H1 (cell line): ENCODE measurements at regions not wholly inside any gene's neighbourhood (a gene's known extent, or its start where the extent isn't known, plus 50 kb on each side); places are given as distances from the start of the nearest gene placed in this dataset.

Source experiments
- CTCF ChIA-PET: fragments of 300-600 bp; sonication (Branson Sonifier 250); formaldehyde crosslinking; loops from one replicate; lab custom pipeline; 2021; ENCODE audit not compliant: partially characterized antibody; lab: Charles Lee
- POLR2A ChIA-PET: fragments of 300-600 bp; sonication (Branson Sonifier 250); formaldehyde crosslinking; loops from one replicate; lab custom pipeline; 2021; ENCODE audit warnings: inconsistent platforms; ENCODE audit not compliant: partially characterized antibody; lab: Charles Lee
- DNase-seq, 2 experiments: peaks; one replicate each; pipeline versions ENCODE4 v3.0.0 to v3.0.0-alpha.2; 2010 to 2022; ENCODE audit warnings: low spot score in 2 of 2, low read depth in 1 of 2, mixed read lengths in 1 of 2
- FAIRE-seq: peaks from 2 replicates; lab custom pipeline; 2011; peaks lifted over from hg19 to GRCh38; lab: Jason Lieb, UNC
- H2AFZ ChIP-seq: 2 replicates; pipeline ENCODE4 v1.8.1; 2012; ENCODE audit warnings: low read length, inconsistent platforms
- H2AK5ac ChIP-seq: 2 replicates; pipeline ENCODE4 v1.6.1; 2013; ENCODE audit warnings: low read depth, low read length
- H2BK120ac ChIP-seq: replicated peaks from 2 replicates; pipeline ENCODE3; 2013; ENCODE audit warnings: low read depth, low read length, inconsistent platforms
- H2BK12ac ChIP-seq: 2 replicates; pipeline ENCODE4 v1.6.1; 2013; ENCODE audit warnings: low read depth, low read length
- H2BK15ac ChIP-seq: 2 replicates; pipeline ENCODE4 v1.6.1; 2013; ENCODE audit warnings: low read length
- H2BK20ac ChIP-seq: 2 replicates; pipeline ENCODE4 v1.6.1; 2013; ENCODE audit warnings: low read length
- H2BK5ac ChIP-seq: 2 replicates; pipeline ENCODE4 v1.6.1; 2013; ENCODE audit warnings: low read depth, low read length
- H3K14ac ChIP-seq: 2 replicates; pipeline ENCODE4 v1.6.1; 2013; ENCODE audit warnings: inconsistent platforms; ENCODE audit not compliant: insufficient read length
- H3K18ac ChIP-seq: 2 replicates; pipeline ENCODE4 v1.6.1; 2013; ENCODE audit warnings: low read length; ENCODE audit errors: extremely low read depth
- H3K23ac ChIP-seq: 2 replicates; pipeline ENCODE4 v1.6.1; 2013; ENCODE audit warnings: inconsistent platforms; ENCODE audit not compliant: insufficient read length
- H3K23me2 ChIP-seq: 2 replicates; pipeline ENCODE4 v1.6.1; 2013; ENCODE audit warnings: low read depth, low read length
- H3K27ac ChIP-seq: 2 replicates; pipeline ENCODE4 v1.6.1; 2011; ENCODE audit warnings: low read depth, low read length, inconsistent platforms
- H3K27me3 ChIP-seq, 4 experiments: replicated peaks in 1 of 4; 1 replicate in 1 of 4; 2 replicates in 3 of 4; pipeline versions ENCODE4 v1.6.1 to v1.8.1; 2011 to 2013; ENCODE audit warnings: low read length in 3 of 4, mild to moderate bottlenecking in 3 of 4, inconsistent platforms in 2 of 4, mixed read lengths in 2 of 4, moderate library complexity in 1 of 4; ENCODE audit not compliant: control insufficient read depth in 3 of 4, insufficient read depth in 3 of 4; ENCODE audit errors: extremely low read depth in 1 of 4
- H3K36me3 ChIP-seq, 4 experiments: 2 replicates each; pipeline versions ENCODE4 v1.6.1 to v1.8.1; 2011 to 2013; ENCODE audit warnings: mild to moderate bottlenecking in 4 of 4, low read length in 3 of 4, moderate library complexity in 2 of 4, control low read depth in 1 of 4, inconsistent platforms in 1 of 4; ENCODE audit not compliant: insufficient read depth in 4 of 4, control insufficient read depth in 2 of 4
- H3K4ac ChIP-seq: replicated peaks from 2 replicates; pipeline ENCODE3; 2013; ENCODE audit warnings: low read length, low read depth, mixed read lengths, inconsistent platforms; ENCODE audit not compliant: insufficient read length
- H3K4me1 ChIP-seq, 4 experiments: replicated peaks in 1 of 4; 1 replicate in 1 of 4; 2 replicates in 3 of 4; pipeline versions ENCODE4 v1.6.1 to v1.8.1; 2011 to 2013; ENCODE audit warnings: low read length in 3 of 4, inconsistent platforms in 2 of 4, mixed read lengths in 1 of 4; ENCODE audit not compliant: insufficient read depth in 4 of 4, control insufficient read depth in 3 of 4
- H3K4me2 ChIP-seq, 2 experiments: 2 replicates each; pipeline versions ENCODE4 v1.6.1 to v1.8.1; 2011 to 2013; ENCODE audit warnings: low read depth in 2 of 2, low read length in 2 of 2, control low read depth in 1 of 2, inconsistent platforms in 1 of 2, mild to moderate bottlenecking in 1 of 2; ENCODE audit not compliant: insufficient read depth in 1 of 2
- H3K4me3 ChIP-seq, 4 experiments: fragments of 200-600, 300-600 bp in 1 of 4; sonication (generic), shearing (Covaris generic), sonication (Bioruptor Twin) in 1 of 4; 2 replicates each; pipeline versions ENCODE4 v1.5.1 to v1.8.1; 2011 to 2016; ENCODE audit warnings: low read length in 4 of 4, low read depth in 3 of 4, control low read depth in 2 of 4, inconsistent platforms in 2 of 4, mild to moderate bottlenecking in 2 of 4, mixed read lengths in 1 of 4, moderate library complexity in 1 of 4; ENCODE audit not compliant: insufficient read depth in 2 of 4; ENCODE audit errors: extremely low read depth in 1 of 4
- H3K56ac ChIP-seq: replicated peaks from 2 replicates; pipeline ENCODE3; 2013; ENCODE audit warnings: low read depth, mild to moderate bottlenecking, mixed read lengths, low read length, inconsistent platforms; ENCODE audit not compliant: insufficient read length
- H3K79me1 ChIP-seq: 2 replicates; pipeline ENCODE4 v1.6.1; 2013; ENCODE audit warnings: low read depth, low read length, control low read depth
- H3K79me2 ChIP-seq, 2 experiments: 2 replicates each; pipeline versions ENCODE4 v1.6.1 to v1.8.1; 2012 to 2013; ENCODE audit warnings: low read length in 2 of 2, mild to moderate bottlenecking in 2 of 2, inconsistent platforms in 1 of 2; ENCODE audit not compliant: insufficient read depth in 2 of 2, control insufficient read depth in 1 of 2
- H3K9ac ChIP-seq, 4 experiments: replicated peaks in 1 of 4; 1 replicate in 1 of 4; 2 replicates in 3 of 4; pipeline versions ENCODE4 v1.6.1 to v1.8.1; 2011 to 2013; ENCODE audit warnings: low read depth in 3 of 4, low read length in 3 of 4, control low read depth in 2 of 4, mild to moderate bottlenecking in 2 of 4, moderate library complexity in 2 of 4, inconsistent platforms in 1 of 4; ENCODE audit errors: extremely low read depth in 1 of 4
- H3K9me3 ChIP-seq, 2 experiments: 2 replicates each; pipeline versions ENCODE4 v1.6.1 to v1.8.1; 2012 to 2013; ENCODE audit warnings: mild to moderate bottlenecking in 2 of 2, moderate library complexity in 2 of 2, control low read depth in 1 of 2, inconsistent platforms in 1 of 2, low read depth in 1 of 2, low read length in 1 of 2, mixed read lengths in 1 of 2; ENCODE audit not compliant: insufficient read depth in 2 of 2
- H4K20me1 ChIP-seq, 2 experiments: replicated peaks in 1 of 2; 2 replicates each; pipeline versions ENCODE3 to v1.8.1; 2011 to 2013; ENCODE audit warnings: inconsistent platforms in 2 of 2, low read length in 2 of 2, mild to moderate bottlenecking in 1 of 2; ENCODE audit not compliant: insufficient read depth in 2 of 2, control insufficient read depth in 1 of 2
- H4K5ac ChIP-seq: 2 replicates; pipeline ENCODE4 v1.6.1; 2013; ENCODE audit warnings: low read length, low read depth, mixed read lengths, inconsistent platforms; ENCODE audit not compliant: insufficient read length
- H4K8ac ChIP-seq: 2 replicates; pipeline ENCODE4 v1.8.0; 2013; ENCODE audit warnings: mild to moderate bottlenecking, moderate library complexity, low read length, inconsistent platforms; ENCODE audit not compliant: insufficient read depth; ENCODE audit errors: extremely low read depth
- H4K91ac ChIP-seq: replicated peaks from 2 replicates; pipeline ENCODE3; 2013; ENCODE audit warnings: low read length, mixed read lengths, inconsistent platforms; ENCODE audit not compliant: insufficient read length
- KDM5A ChIP-seq: fragments of 200-600 bp; IDR thresholded peaks from 2 replicates; pipeline ENCODE4 v1.7.1; 2012; ENCODE audit warnings: mild to moderate bottlenecking, low read length, inconsistent platforms, mixed read lengths
- PHF8 ChIP-seq: fragments of 200-600 bp; sonication (generic); conservative IDR thresholded peaks from 2 replicates; pipeline ENCODE4 v1.7.1; 2012; ENCODE audit warnings: low read depth, mild to moderate bottlenecking, inconsistent platforms, low read length, moderate library complexity
- POLR2AphosphoS5 ChIP-seq: IDR thresholded peaks from 2 replicates; pipeline ENCODE4 v1.6.1; 2011; ENCODE audit warnings: low read depth, low read length
- POU5F1 ChIP-seq: IDR thresholded peaks from 2 replicates; pipeline ENCODE4 v1.6.1; 2011; ENCODE audit warnings: low read depth, mild to moderate bottlenecking, low read length, moderate library complexity
- SAP30 ChIP-seq: fragments of 300-600 bp; sonication (generic); IDR thresholded peaks from 2 replicates; pipeline ENCODE4 v1.7.1; 2012; ENCODE audit warnings: low read length, moderate library complexity, mild to moderate bottlenecking, inconsistent platforms; ENCODE audit not compliant: insufficient read depth, insufficient replicate concordance
- WGBS, 2 experiments: shearing (Covaris generic) in 1 of 2; methylation state at CpG; one replicate each; pipeline versions ENCODE4 v1.1.6 to v1.1.7; 2013 to 2015; ENCODE audit warnings: low lambda C conversion rate in 2 of 2, mixed read lengths in 2 of 2, inconsistent platforms in 1 of 2, low coverage in 1 of 2, missing lambda C conversion rate in 1 of 2; ENCODE audit not compliant: insufficient replicate concordance in 2 of 2, insufficient coverage in 1 of 2, insufficient read length in 1 of 2; ENCODE audit errors: extremely low coverage in 1 of 2, missing lambda C conversion rate in 1 of 2; 5-methylcytosine and 5-hydroxymethylcytosine counted together
- TF ChIP-seq, protein P1 (sequence below): IDR thresholded peaks from 2 replicates; pipeline ENCODE4 v1.6.1; 2011; ENCODE audit warnings: low read length, improper control_type of control experiment

DNA sequence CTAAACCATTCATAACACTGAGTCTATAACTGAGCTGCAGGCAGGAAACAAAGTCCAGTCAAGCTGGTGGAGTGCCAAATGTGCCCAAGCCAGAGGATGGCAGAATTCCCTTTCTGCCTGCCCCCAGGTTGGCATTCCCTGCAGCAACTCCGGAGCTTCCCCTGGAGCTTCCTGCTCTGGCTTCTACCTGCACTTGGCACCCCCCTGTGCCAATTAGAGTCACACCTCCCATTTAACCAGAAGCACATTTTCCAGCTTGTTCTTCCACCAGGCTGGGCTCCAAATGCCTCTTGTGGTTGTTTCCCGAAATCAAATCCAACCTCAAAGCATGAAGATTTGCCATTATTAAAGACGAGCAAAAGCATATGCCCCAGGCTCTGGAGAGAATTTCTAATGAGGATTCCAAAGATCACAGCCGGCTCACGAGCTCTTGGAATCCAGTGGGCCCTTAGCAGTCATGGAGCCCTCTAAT lies 294.5 kb downstream of the RRAGC start:
- no peaks in the 10 kb centered on the region for H3K9me3 ChIP-seq
- WGBS, 2 experiments, result 86% methylated on average over 5 of the region's 5 CpGs; no CpG with 5 or more reads in 1 of the 2 experiments
- no peak overlapping the region for H2BK15ac ChIP-seq
- no peak overlapping the region for H3K23ac ChIP-seq
- no peaks in the 10 kb centered on the region for H3K79me2 ChIP-seq
- no peaks in the 10 kb centered on the region for H3K79me1 ChIP-seq
- no peak overlapping the region for H3K14ac ChIP-seq
- no peaks in the 10 kb centered on the region for H3K36me3 ChIP-seq
- no peak overlapping the region for H2BK120ac ChIP-seq
- H3K27ac ChIP-seq, result no peak overlapping the region
- FAIRE-seq (no peak), DNase-seq (no peak)
- no peak overlapping the region for H3K9ac ChIP-seq
- no peak overlapping the region for H3K4me2 ChIP-seq
- H3K27me3 ChIP-seq, result peaks cover 0 to 8% (median 6%) of the 10 kb centered on the region in 4 experiments; a peak in 4 of 7 replicates
- no peak overlapping the region for H3K18ac ChIP-seq
- H4K91ac ChIP-seq, result no peak overlapping the region
- H2AFZ ChIP-seq, result no peak overlapping the region
- H3K56ac ChIP-seq, result no peak overlapping the region
- no peak overlapping the region for H2BK20ac ChIP-seq
- no peak overlapping the region for H3K4ac ChIP-seq
- no peak overlapping the region for H2AK5ac ChIP-seq
- peaks cover 0 to 3% (median 2%) of the 10 kb centered on the region in 4 experiments; a peak in 5 of 7 replicates for H3K4me1 ChIP-seq
- H2BK12ac ChIP-seq, result no peak overlapping the region
- no peak overlapping the region for H4K5ac ChIP-seq
- no peaks in the 10 kb centered on the region for H3K23me2 ChIP-seq
- H2BK5ac ChIP-seq, result no peak overlapping the region
- no peaks in the 10 kb centered on the region for H4K20me1 ChIP-seq
- POLR2A ChIA-PET, result interaction anchor here (0.7 to 1.4 kb wide), 3 partner anchors 9 to 15 kb away, joined by 3 to 4 read pairs (median 3); no protein-coding TSS in a partner anchor
- CTCF ChIA-PET, result interaction anchor here (0.7 to 2.0 kb wide), 5 partner anchors 10 to 268 kb away, joined by 3 to 10 read pairs (median 6); no protein-coding TSS in a partner anchor
- H3K4me3 ChIP-seq, result no peak overlapping the region
- H4K8ac ChIP-seq, result no peak overlapping the region
- TF ChIP-seq, protein P1, sequence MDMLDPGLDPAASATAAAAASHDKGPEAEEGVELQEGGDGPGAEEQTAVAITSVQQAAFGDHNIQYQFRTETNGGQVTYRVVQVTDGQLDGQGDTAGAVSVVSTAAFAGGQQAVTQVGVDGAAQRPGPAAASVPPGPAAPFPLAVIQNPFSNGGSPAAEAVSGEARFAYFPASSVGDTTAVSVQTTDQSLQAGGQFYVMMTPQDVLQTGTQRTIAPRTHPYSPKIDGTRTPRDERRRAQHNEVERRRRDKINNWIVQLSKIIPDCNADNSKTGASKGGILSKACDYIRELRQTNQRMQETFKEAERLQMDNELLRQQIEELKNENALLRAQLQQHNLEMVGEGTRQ, result no peak
- TF ChIP-seq KDM5A (no peak), POU5F1 (no peak), POLR2AphosphoS5 (no peak), SAP30 (no peak), PHF8 (no peak)
